Breast epithelium (tissue), 3 donors: ENCODE measurements at regions not wholly inside any gene's neighbourhood (a gene's known extent, or its start where the extent isn't known, plus 50 kb on each side); places are given as distances from the start of the nearest gene placed in this dataset.

Experiments
- POLR2A ChIP-seq: fragments of 450-650 bp; IDR thresholded peaks from one replicate; pipeline ENCODE4 v1.6.1; 2016; ENCODE audit warnings: antibody characterized with exemption, mild to moderate bottlenecking, moderate library complexity
- POLR2AphosphoS5 ChIP-seq, 3 donors: sonication (generic); formaldehyde crosslinking; IDR thresholded peaks; one replicate each; pipeline ENCODE4 v1.6.1; 2017; ENCODE audit warnings: antibody characterized with exemption in 3 of 3
- TF ChIP-seq, protein P1 (sequence below), 3 donors: fragments of 450-650 bp; IDR thresholded peaks; one replicate each; pipeline ENCODE4 v1.5.1; 2016 to 2017; ENCODE audit warnings: antibody characterized with exemption in 3 of 3, mild to moderate bottlenecking in 3 of 3, moderate library complexity in 3 of 3

DNA sequence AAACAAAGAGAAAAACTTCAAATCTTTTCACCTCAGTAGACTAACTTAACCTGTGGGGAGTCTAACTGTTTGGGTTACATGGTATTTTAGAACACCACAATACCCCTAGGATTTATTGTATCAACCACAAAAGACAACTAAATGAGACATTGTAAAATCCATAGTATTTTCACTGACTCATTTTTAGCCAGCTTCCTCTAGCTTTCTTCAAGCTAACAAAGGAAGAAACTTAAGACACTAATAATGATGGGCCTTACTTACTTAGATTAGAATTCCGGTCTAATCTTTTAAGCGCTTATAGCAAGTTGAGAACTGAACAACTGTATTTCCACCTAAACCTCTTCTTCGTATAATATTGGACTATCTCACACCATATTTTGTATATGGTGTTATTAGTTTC lies 529.3 kb downstream of the DMRTA1 start:
- TF ChIP-seq, protein P1, sequence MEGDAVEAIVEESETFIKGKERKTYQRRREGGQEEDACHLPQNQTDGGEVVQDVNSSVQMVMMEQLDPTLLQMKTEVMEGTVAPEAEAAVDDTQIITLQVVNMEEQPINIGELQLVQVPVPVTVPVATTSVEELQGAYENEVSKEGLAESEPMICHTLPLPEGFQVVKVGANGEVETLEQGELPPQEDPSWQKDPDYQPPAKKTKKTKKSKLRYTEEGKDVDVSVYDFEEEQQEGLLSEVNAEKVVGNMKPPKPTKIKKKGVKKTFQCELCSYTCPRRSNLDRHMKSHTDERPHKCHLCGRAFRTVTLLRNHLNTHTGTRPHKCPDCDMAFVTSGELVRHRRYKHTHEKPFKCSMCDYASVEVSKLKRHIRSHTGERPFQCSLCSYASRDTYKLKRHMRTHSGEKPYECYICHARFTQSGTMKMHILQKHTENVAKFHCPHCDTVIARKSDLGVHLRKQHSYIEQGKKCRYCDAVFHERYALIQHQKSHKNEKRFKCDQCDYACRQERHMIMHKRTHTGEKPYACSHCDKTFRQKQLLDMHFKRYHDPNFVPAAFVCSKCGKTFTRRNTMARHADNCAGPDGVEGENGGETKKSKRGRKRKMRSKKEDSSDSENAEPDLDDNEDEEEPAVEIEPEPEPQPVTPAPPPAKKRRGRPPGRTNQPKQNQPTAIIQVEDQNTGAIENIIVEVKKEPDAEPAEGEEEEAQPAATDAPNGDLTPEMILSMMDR (IDR thresholded peaks at IDR 0.05) = no peak
- TF ChIP-seq POLR2AphosphoS5 (IDR thresholded peaks at IDR 0.05) (no peak), POLR2A (no peak)
